Skeletal muscle satellite cell (primary cell): ENCODE measurements at regions not wholly inside any gene's neighbourhood (a gene's known extent, or its start where the extent isn't known, plus 50 kb on each side); places are given as distances from the start of the nearest gene placed in this dataset.
A peak's percentile ranks its signal among the peaks of the same experiment; 100 is the strongest.

Experiments
- H3K27me3 ChIP-seq: 2 replicates; pipeline ENCODE4 v1.7.0; 2013; ENCODE audit warnings: low read length; ENCODE audit not compliant: control insufficient read depth, insufficient read depth
- H3K36me3 ChIP-seq: 2 replicates; pipeline ENCODE4 v1.7.0; 2013; ENCODE audit warnings: mild to moderate bottlenecking, control low read depth, low read length; ENCODE audit not compliant: insufficient read depth
- H3K4me1 ChIP-seq: 2 replicates; pipeline ENCODE4 v1.7.0; 2013; ENCODE audit warnings: low read length; ENCODE audit not compliant: control insufficient read depth, insufficient read depth
- H3K4me2 ChIP-seq: 2 replicates; pipeline ENCODE4 v1.7.0; 2013; ENCODE audit warnings: mild to moderate bottlenecking, low read length
- H3K4me3 ChIP-seq: 2 replicates; pipeline ENCODE4 v1.7.0; 2013; ENCODE audit warnings: low read length
- H3K9ac ChIP-seq: 2 replicates; pipeline ENCODE4 v1.7.0; 2013; ENCODE audit warnings: mild to moderate bottlenecking, low read depth, low read length, moderate library complexity
- H3K9me3 ChIP-seq: replicated peaks from 2 replicates; pipeline ENCODE4 v1.7.0; 2013; ENCODE audit warnings: mild to moderate bottlenecking, control low read depth, low read length

GRCh38 chr5:42965934-42966333 is 74.2 kb downstream of the ANXA2R start:
- no peak overlapping the region for H3K4me3 ChIP-seq
- H3K36me3 ChIP-seq = no peaks in the 10 kb centered on the region
- H3K4me1 ChIP-seq = no peaks in the 10 kb centered on the region
- no peak overlapping the region for H3K9ac ChIP-seq
- H3K27me3 ChIP-seq = no peaks in the 10 kb centered on the region
- no peaks in the 10 kb centered on the region for H3K9me3 ChIP-seq
- H3K4me2 ChIP-seq = no peak overlapping the region

- Histone ChIP-seq H3K9me3 (no peaks in the 10 kb centered on the region), H3K4me1 (no peaks in the 10 kb centered on the region), H3K9ac (no peak overlapping the region), H3K27me3 (no peaks in the 10 kb centered on the region), H3K36me3 (no peaks in the 10 kb centered on the region), H3K4me2 (no peak overlapping the region), H3K4me3 (no peak overlapping the region)
These were observed 76.7 kb downstream of the ANXA2R start for GRCh38 chr5:42963412-42963811.

GRCh38 chr5:42962124-42962523 is 78.0 kb downstream of the ANXA2R start:
- Histone ChIP-seq H3K4me1 (no peaks in the 10 kb centered on the region), H3K4me2 (no peak overlapping the region), H3K4me3 (no peak overlapping the region), H3K36me3 (no peaks in the 10 kb centered on the region), H3K9me3 (no peaks in the 10 kb centered on the region), H3K27me3 (no peaks in the 10 kb centered on the region), H3K9ac (no peak overlapping the region)

- Histone ChIP-seq H3K36me3 (no peaks in the 10 kb centered on the region), H3K4me3 (no peak overlapping the region), H3K9ac (no peak overlapping the region), H3K27me3 (no peaks in the 10 kb centered on the region), H3K4me1 (no peaks in the 10 kb centered on the region), H3K9me3 (no peaks in the 10 kb centered on the region), H3K4me2 (no peak overlapping the region)
These were observed 79.6 kb downstream of the ANXA2R start for GRCh38 chr5:42960506-42960905.

- H3K27me3 ChIP-seq = no peaks in the 10 kb centered on the region
- H3K9ac ChIP-seq = no peak overlapping the region
These were observed 83.6 kb downstream of the ANXA2R start for GRCh38 chr5:42956551-42956950.

GRCh38 chr5:42953041-42953440 is 87.1 kb downstream of the ANXA2R start:
- Histone ChIP-seq H3K4me2 (peak overlapping the region; percentile 31), H3K4me1 (peaks cover 28% of the 10 kb centered on the region), H3K9me3 (peaks cover 25% of the 10 kb centered on the region), H3K36me3 (no peaks in the 10 kb centered on the region), H3K9ac (no peak overlapping the region), H3K4me3 (no peak overlapping the region), H3K27me3 (no peaks in the 10 kb centered on the region)

More at GRCh38 chr5:42956551-42956950, 83.6 kb downstream of the ANXA2R start:
- Histone ChIP-seq H3K9me3 (peaks cover 23% of the 10 kb centered on the region), H3K4me1 (peaks cover 7% of the 10 kb centered on the region), H3K4me2 (no peak overlapping the region), H3K4me3 (no peak overlapping the region), H3K36me3 (no peaks in the 10 kb centered on the region)

GRCh38 chr5:42952578-42952974 is 87.5 kb downstream of the ANXA2R start:
- H3K9ac ChIP-seq = no peak overlapping the region

GRCh38 chr5:42951293-42951840 is 88.8 kb downstream of the ANXA2R start:
- peak overlapping the region; percentile 74 for H3K9ac ChIP-seq
- H3K4me3 ChIP-seq = peak overlapping the region; percentile 67

More at GRCh38 chr5:42952578-42952974, 87.5 kb downstream of the ANXA2R start:
- peaks cover 28% of the 10 kb centered on the region for H3K4me1 ChIP-seq
- peak overlapping the region; percentile 67 for H3K4me3 ChIP-seq
- no peaks in the 10 kb centered on the region for H3K27me3 ChIP-seq
- H3K4me2 ChIP-seq = peak overlapping the region; percentile 86
- no peaks in the 10 kb centered on the region for H3K36me3 ChIP-seq
- H3K9me3 ChIP-seq = peaks cover 25% of the 10 kb centered on the region

GRCh38 chr5:42950456-42951292 is 89.4 kb downstream of the ANXA2R start:
- Histone ChIP-seq H3K9me3 (peaks cover 25% of the 10 kb centered on the region), H3K4me1 (peaks cover 28% of the 10 kb centered on the region), H3K4me3 (peak overlapping the region; percentile 67), H3K4me2 (peak overlapping the region; percentile 86), H3K27me3 (no peaks in the 10 kb centered on the region), H3K36me3 (no peaks in the 10 kb centered on the region), H3K9ac (peak overlapping the region; percentile 74)

More at GRCh38 chr5:42951293-42951840, 88.8 kb downstream of the ANXA2R start:
- Histone ChIP-seq H3K4me2 (peak overlapping the region; percentile 86), H3K4me1 (peaks cover 28% of the 10 kb centered on the region), H3K9me3 (peaks cover 25% of the 10 kb centered on the region), H3K36me3 (no peaks in the 10 kb centered on the region), H3K27me3 (no peaks in the 10 kb centered on the region)

- H3K9ac ChIP-seq = peak overlapping the region; percentile 69
These were observed 90.0 kb downstream of the ANXA2R start for GRCh38 chr5:42950116-42950455.

GRCh38 chr5:42949348-42950115 is 90.6 kb downstream of the ANXA2R start:
- Histone ChIP-seq H3K9me3 (peaks cover 25% of the 10 kb centered on the region), H3K9ac (peak overlapping the region; percentile 69), H3K4me3 (peak overlapping the region; percentile 29), H3K27me3 (no peaks in the 10 kb centered on the region), H3K36me3 (no peaks in the 10 kb centered on the region), H3K4me1 (peaks cover 38% of the 10 kb centered on the region), H3K4me2 (peak overlapping the region; percentile 86)

More at GRCh38 chr5:42950116-42950455, 90.0 kb downstream of the ANXA2R start:
- Histone ChIP-seq H3K36me3 (no peaks in the 10 kb centered on the region), H3K27me3 (no peaks in the 10 kb centered on the region), H3K9me3 (peaks cover 25% of the 10 kb centered on the region), H3K4me1 (peaks cover 33% of the 10 kb centered on the region), H3K4me2 (peak overlapping the region; percentile 86), H3K4me3 (peak overlapping the region; percentile 29)
